ENCODE measurements at regions not wholly inside any gene's neighbourhood (a gene's known extent, or its start where the extent isn't known, plus 50 kb on each side); places are given as distances from the start of the nearest gene placed in this dataset.
"Not testable (repeated sequence)": the region's sequence is repeated elsewhere in the genome, so short reads cannot be mapped to it uniquely, and the experiment has no call there.

DNA sequence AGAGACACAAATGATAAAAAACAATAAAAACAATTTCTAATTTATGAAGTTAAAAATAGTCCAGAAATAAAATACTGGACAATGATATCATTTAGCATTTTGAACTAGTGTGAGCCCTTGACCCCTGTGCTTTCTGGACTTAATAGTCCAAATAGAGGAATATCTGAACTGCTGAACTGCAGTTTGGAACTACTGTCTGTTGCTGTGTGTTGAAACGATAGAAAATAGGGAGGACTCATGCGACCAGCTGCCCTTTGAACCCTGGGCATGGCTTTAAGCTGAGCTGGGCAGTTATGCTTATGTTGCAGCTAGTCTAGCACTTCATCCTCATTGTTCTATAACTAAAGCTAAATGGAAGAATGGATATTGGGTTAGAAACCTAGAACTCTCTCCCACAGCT is 99.5 kb downstream of the FMR1NB start:
- DNase-seq: no peak

DNA sequence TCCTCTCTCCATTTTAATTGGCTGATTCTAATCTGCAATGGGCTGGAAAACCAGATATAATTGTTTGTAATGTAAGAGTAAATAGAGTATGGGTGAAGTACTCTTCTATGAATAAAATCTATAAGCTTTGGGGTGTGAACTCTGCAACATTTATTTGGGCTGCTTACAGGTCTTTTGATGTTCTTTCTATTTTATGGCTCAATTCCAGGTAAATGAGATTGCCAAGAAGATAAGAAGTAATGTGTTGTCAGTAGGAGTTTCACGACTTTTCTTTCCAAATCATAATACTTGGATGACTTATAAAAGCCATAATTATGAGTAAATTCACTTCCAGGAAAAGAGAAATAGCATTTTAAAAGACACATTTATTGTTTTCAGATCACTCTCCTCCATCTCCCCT is 103.5 kb downstream of the FMR1NB start:
- DNase-seq: no peak

DNA sequence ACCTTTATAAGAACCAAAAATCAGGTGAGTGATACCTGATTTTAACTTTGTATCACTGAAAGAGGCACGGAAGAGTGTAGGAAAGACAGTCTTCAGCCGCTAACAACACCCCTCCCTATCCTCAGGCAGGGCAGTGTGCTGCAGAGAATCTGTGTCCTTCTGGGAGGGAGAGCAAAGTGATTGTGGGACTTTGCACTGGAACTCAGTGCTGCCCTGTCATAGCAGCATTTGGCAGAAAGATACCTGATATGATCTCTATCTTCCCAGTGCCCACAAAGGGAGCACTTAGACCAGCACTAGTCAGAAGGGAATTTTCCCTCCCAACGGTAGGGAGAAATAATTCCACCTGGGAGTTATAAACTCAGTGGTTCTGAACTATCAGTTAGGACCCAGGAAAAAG is 139.0 kb downstream of the FMR1NB start:
- no peak for DNase-seq

DNA sequence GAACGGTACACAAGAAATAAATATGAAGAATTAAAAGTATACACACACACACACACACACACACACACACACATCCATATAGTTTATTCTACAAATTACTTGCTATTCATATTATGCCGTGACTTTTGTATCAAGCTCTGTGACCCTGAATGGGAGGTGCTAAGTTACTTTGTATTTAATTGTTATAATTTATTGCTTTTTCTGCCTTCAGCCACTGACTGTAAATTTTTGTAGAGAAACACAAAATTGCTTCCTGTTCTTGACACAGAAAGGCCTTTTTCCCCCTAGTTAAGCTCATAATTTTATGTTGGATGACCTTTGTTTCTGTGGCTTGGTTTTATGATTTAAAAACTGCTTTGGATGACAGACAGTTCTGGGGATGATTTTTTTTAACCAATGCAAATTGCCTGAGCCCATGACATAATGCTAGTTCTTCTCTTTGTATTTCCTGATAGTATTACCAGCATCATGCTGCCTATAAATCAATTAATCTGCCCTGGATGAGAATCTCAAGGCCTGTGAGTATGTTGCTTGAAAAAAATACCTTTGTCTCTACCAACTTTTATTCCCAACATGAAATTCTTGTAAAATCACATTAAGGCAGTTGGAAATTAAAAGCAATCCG is 140.0 kb downstream of the FMR1NB start:
- DNase-seq: no peak

DNA sequence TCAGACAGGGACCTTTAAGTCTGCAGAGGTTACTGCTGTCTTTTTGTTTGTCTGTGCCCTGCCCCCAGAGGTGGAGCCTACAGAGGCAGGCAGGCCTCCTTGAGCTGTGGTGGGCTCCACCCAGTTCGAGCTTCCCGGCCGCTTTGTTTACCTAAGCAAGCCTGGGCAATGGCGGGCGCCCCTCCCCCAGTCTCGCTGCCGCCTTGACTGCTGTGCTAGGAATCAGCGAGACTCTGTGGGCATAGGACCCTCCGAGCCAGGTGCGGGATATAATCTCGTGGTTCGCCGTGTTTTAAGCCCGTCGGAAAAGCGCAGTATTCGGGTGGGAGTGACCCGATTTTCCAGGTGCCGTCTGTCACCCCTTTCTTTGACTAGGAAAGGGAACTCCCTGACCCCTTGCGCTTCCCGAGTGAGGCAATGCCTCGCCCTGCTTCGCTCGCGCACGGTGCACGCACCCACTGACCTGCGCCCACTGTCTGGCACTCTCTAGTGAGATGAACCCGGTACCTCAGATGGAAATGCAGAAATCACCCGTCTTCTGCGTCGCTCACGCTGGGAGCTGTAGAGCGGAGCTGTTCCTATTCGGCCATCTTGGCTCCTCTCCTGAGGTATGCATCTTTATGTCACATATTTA is 147.9 kb downstream of the FMR1NB start:
- not testable (repeated sequence) for DNase-seq

DNA sequence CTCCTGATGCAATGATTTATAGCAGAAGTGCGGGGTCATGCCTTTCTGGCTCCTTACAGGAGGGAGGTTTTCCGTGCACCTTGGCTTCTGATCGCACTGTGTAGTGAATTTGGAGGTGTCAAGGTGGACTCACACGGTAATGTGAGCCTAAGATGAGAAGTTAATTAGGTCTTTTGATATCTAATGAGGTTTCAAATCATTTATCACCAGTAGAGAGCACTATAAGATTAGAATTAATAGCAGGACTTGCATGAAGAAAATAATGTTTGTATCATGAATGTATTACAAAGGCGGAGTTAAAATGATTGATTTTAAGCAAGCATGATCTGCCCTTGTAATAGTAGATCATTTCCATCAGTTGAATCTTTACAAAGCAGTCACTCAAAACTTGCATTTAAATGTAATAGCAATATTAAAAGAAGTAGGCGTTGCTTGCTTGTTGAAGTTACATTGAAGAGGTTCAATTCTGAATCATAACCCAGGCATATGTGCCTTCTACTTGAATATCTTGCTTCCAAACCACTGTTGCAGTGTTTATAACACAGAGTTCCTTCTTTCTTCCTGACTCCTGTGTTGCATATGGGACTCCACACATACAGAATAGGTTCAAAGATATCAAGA is 152.1 kb downstream of the FMR1NB start:
- DNase-seq: no peak

DNA sequence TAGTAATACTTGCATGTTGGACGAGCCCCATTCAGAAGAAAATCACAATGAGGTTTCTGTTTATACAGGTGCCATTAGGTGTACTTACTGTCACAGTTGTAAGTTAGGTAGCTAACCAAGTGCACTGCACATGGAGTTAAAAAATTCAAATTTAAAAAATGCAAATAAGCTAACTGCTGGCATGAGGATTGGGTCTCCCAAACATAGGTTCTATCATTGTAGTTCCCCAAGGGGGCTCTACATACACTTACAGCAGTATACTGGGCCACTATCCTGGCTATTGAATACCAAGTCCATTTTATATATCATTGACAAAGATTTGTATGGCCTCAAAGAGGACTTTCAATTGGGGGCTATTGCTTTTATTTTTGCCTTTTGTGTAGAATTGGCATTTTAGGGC is 153.4 kb downstream of the FMR1NB start:
- no peak for DNase-seq

DNA sequence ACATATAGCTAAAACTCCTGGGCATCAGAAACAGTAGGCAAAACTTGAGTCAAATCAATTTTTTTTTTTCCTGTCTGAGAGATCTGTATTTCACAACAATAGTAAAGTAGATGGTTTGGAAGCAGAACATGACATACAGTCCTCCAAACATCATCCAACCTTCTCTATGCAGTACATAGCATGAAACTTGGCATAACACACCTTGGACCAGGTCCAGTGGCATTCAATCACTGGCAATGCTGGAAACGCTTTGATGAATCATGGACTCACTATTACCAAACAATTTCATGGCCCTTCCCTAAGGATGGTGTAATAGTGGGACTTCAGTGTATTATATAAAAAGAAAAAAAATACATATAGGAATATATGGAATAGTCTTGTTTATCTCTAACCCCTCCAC is 154.6 kb downstream of the FMR1NB start:
- no peak for DNase-seq

DNA sequence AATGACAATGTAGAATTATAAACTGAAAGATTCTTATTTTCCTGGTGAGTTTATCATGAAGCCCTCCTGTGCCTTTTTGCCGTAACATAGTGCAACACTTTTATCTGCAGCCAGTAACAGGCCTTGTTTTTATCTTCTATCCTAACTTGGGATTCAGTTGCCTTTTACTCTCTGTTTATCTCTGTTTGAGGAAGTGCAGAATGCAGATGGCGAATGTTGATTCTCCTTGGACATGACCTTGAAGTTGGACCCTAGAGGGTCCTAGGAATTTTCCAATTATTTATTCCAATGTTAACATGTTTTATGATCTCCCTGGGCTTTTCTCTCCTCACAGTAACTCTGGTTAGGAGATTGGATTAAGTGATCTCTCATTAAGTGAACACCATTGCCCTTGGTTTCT is 165.0 kb downstream of the FMR1NB start:
- DNase-seq: no peak

DNA sequence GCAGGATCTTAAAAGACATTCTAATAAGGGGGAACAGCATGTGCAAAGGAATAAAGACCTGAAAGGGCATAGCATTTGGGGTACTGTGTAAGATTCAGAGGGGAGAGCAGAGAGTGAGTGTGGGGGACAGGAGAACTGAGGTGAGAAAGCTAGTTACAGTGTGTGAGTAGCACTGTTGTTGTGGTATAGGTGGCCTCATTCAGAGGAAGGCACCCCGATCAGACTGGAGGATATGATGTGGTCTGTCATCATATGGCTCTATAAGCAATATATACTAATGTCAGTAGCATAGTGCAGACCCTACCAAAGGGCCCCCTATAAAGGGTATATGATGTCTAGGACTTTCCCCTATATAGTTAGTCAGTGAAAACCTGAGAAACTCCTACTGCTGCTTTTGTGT is 175.8 kb downstream of the FMR1NB start:
- no peak for DNase-seq

DNA sequence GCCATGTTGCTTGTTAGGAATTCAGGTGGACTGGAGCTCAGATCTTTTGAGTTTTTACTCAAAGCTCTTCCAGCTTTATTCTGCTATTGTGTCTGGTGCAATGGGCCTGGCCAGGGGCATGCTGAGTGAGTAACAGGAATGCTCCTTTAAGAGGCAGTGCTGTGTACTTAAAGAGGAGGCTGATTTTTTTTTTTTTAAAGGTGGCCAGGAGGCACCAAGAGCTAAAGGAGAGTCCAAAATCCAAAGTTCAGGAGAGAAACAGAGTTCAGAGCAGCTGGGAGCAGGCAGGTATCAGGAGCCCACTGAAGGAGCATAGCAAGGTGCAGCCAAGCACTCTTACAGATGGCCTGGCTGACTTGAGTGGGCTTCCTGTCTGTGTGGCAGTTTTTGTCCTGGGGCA is 178.7 kb downstream of the FMR1NB start:
- no peak for DNase-seq

DNA sequence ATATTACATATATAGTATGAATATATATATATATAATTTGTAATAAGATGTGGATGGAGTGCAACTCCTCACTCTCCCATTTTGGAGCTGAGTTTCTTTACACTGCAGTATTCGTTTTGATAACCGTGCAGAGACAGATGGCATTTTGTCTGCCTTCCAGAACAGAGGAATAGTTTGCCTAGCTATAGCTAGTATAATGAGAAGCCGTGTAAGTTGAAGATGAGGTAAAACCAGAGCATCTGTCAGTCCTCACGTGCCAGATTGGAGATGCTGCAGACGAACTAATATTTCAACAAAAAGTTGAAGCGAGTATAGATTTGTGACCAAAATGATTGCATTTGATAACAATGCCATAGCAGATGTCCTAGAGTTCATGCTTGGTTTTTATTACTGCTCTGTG is 180.6 kb downstream of the FMR1NB start:
- DNase-seq: no peak

DNA sequence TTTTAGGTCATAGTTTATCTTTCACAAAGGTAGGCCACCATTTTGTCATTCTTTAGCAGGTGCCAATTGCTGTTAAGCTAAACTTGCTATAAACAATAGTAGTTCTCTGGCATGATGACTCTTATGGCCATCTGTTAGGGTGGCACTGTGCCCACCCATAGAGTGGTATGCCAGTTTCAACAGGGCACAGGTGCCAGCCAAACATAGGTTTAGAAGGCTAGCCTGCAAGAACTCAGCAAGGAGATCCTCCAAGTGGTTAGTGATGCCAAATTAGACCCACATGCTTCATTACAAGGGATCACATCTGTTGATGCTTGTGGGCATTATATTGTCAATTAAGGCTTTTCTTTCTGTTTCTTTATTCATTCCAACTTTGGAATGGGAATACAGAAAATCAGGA is 204.5 kb downstream of the FMR1NB start:
- DNase-seq: no peak

DNA sequence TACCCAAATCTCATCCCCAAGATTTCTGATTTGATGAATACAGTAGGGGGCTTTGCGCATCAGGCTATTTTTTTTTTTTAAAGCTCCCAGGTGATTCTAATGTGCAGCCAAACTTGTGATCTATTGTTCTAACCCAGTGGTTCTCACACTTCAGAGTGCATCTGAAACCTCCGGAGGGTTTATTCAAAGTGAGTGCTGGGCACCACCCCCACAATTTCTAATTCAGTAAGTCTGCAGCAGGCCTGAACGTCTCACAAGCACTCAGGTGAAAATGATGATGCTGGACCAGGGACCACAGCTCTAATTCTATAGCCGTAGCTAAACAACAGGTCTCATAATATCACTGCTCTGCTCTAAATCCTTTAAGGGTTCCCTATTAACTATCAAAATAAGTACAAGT is 211.4 kb downstream of the FMR1NB start:
- no peak for DNase-seq

DNA sequence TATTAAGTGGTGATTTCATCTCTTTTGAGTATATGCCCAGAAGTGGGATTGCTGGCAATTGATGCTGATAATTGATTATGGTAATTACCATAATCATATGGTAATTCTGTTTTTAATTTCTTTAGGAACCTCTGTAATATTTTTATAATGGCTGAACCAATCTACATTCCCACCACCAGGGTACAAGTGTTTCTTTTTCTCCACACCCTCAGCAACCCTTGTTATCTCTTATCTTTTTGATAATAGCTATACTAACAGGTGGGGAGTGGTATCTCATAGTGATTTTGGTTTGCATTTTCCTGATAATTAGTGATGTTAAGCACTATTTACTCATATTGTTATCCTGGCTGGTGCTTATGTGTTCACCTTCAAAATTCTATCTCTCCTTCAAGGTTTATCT is 212.6 kb downstream of the FMR1NB start:
- DNase-seq: no peak

DNA sequence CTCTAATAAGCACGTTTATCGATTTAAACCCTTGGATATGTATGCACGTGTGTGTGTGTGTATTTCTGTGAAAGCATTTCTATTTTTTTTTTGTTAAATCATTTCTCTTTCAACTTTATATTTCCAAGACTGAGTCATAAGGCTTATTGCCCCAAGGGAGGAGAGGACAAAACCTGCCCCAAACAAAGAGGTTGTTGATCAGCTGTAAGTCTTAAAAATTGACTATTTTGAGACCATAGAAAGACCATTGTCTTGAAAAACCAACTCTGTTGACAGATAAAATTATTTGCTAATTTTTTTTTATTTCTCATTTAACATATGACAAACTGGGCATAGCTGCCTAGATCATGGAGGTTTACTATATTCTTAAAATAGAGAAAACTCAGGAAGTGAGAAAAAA is 222.4 kb downstream of the FMR1NB start:
- no peak for DNase-seq

DNA sequence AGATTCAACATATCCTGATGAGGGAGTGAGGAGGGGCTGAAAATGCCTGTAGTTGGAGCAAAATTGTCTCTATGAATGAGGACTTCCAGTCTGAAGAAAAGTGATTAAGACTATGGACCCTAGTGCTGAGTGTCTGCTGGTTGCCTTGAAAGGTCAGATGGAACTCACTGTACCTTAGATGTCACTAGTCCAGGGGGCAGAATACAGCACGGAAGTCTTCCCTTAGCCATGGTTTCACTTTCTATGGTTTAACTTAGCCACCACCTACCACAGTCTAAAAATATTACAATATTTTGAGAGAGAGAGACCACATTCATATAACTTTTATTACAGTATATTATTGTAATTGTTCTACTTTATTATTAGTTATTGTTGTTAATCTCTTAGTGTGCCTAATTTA is 223.1 kb downstream of the FMR1NB start:
- DNase-seq: no peak

DNA sequence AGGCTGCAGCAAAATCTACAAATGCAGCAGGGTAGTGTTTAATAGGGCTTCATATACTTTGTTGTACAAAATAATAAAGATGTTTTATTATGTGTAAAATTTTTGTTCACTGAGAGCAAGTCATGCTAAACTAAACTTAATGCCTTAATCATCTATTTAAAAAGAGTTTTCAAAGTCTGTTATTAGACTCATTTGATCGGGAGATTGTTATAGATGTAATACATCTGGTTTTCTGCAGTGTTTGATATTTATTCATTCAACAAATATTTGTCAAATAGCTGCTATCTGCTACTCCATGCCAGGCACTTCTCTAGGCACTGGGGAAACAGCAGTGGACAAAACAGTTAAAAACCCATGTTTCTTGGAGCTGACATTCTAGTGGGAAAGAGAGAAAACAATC is 233.6 kb downstream of the FMR1NB start:
- no peak for DNase-seq

DNA sequence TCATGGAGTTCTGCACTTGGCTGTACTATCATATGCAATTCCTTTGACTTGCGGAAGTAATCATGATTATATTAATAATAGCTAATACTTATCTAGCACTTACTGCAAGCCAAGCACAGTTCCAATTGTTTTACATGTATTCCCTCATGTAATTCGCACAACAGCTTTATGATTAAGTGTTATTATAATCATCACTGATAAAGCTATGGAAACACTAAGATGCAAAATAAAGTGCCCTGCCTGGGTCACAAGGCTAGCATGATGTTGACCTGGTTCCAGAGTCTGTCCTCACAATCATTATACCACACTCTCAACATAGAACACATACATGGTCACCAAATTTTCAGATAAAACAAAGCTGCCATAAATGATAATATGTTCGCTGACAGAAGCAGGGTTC is 234.6 kb downstream of the FMR1NB start:
- no peak for DNase-seq

DNA sequence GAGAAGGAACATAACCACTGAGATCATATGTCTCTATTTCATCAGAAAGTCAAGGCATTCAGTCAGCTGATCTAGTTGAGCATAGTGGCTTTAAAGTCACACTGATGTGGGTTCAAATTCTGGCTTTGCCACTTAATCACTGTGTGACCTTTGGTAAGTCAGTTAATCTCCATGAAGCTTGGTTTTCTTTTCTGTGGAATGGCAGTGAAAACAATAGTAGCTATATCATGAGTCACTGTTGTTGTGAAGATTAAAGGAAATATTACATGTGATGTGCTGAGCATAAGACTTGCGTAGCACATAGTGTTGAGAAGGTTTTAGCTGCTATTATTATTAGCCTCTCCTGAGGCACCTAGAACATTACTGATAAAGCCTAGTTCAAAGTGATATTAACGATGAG is 242.2 kb downstream of the FMR1NB start:
- no peak for DNase-seq

DNA sequence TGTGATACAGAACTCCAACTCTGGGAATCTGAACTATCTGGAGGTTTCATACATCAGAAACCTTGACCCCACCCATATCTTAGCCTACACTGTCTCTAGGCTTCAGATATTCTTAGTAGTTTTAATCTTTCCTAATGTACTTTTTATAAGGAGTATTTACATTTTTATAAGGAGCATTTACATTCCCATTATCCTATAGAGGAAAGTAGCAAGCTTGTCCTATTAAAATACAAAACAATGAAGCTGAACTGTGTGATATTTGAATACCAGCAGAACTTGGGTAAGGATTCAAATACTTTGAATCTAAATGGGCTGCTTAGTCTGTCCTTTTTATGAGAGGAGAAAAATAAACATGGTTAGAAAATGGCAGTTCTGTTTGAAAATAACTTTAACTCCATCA is 247.4 kb downstream of the FMR1NB start:
- DNase-seq: no peak

DNA sequence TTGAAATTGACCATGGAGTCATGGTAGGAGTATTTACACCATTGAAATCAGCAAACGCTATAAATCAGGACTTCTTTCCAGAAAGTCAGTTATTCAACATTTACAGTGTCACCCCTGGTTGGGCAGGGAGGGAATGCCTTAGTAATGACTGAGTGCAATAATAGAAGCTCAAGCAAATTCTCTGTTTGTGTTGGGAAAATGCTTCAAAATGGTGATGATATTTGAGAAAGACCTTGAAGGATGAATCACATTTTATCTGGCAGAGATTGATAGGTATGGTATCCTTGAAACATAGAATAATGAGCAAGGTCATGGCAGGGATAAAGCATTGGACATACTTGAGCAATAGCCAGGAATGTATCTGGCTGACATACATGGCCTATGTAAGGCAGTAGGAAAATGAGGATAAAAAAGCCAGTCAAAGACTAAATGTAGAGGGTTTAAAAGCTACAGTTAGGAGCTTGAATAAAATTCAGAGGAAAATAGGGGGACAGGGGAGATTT is 248.7 kb downstream of the FMR1NB start:
- DNase-seq: no peak

DNA sequence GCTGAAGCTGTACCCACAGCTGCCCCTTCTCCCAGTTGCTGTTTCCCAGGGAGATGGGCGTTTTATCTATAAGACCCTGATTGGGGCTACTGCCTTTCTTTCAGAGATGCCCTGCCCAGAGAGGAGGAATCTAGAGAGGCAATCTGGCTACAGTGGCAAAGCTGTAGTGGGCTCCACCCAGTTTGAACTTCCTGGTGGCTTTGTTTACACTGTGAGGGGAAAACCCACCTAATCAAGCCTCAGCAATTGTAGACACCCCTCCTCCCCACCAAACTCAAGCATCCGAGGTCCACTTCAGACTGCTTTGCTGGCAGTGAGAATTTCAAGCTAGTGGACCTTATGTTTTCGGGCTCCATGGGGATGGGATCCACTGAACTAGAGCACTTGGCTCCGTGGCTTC is 240.4 kb upstream of the AFF2 start:
- DNase-seq: no peak

DNA sequence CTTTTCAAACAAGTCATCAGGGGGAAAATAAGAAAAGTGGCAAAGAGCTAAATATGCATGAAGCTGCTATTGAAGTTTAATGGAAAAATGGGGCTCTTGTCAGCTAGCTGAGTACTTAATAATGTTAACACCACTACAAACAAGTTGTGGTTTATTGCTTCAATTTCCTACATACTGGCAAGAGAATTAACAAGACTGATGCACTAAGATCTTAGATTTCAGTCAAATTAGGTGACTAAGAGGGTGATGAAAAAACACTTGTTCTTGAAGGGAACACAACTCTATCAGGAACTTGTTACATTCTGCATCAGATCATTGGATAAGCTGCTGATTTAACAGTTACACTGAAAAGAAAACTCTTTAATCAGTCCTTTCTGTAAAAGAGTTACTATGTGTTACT is 234.6 kb upstream of the AFF2 start:
- no peak for DNase-seq

DNA sequence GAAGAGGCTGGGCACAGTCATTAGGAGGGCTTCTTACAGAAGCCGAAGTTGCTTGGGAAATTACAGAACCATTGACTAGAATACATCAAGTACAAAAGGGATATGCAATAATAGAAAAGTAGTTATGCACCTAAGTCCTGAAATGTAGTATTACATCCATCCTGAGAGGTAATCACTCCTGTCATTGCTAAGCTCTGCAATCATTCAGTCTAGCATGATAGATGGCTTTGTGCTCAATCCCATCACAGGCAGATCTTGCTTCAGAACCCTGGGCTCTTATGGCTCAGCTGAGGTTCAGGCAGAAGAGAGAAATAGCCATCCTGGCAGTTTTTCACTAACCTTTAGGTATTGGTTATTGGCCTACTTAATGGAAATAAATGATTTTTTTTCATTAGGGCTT is 231.7 kb upstream of the AFF2 start:
- no peak for DNase-seq
